ENCODE measurements at regions not wholly inside any gene's neighbourhood (a gene's known extent, or its start where the extent isn't known, plus 50 kb on each side); places are given as distances from the start of the nearest gene placed in this dataset.

GRCh38 chr16:85194307-85195270 is 82.3 kb upstream of the CIBAR2 start:
- TF ChIP-seq POLR2AphosphoS5 (IDR thresholded peaks at IDR 0.05; ENCODE audit: low read depth, low read length) (no peak), SIN3A (IDR thresholded peaks at IDR 0.05; ENCODE audit: borderline replicate concordance, insufficient read depth, low read length) (no peak), REST (IDR thresholded peaks at IDR 0.05; ENCODE audit: insufficient read depth in 1 of 2, low read depth in 2 of 2, low read length in 2 of 2) (no peak), TAF1 (IDR thresholded peaks at IDR 0.05; ENCODE audit: borderline replicate concordance, insufficient read depth, low read length) (no peak), FOXP2 (optimal IDR thresholded peaks at IDR 0.05; ENCODE audit: borderline replicate concordance, extremely low read depth, extremely low read length, insufficient read depth) (no peak)

GRCh38 chr16:85195271-85195647 is 83.0 kb upstream of the CIBAR2 start:
- TF ChIP-seq SIN3A (IDR thresholded peaks at IDR 0.05; ENCODE audit: borderline replicate concordance, insufficient read depth, low read length) (no peak), FOXP2 (optimal IDR thresholded peaks at IDR 0.05; ENCODE audit: borderline replicate concordance, extremely low read depth, extremely low read length, insufficient read depth) (no peak)

- no peak for TF ChIP-seq REST (IDR thresholded peaks at IDR 0.05; ENCODE audit: insufficient read depth in 1 of 2, low read depth in 2 of 2, low read length in 2 of 2)
- TF ChIP-seq TAF1 (IDR thresholded peaks at IDR 0.05; ENCODE audit: borderline replicate concordance, insufficient read depth, low read length): no peak
- no peak for TF ChIP-seq POLR2AphosphoS5 (IDR thresholded peaks at IDR 0.05; ENCODE audit: low read depth, low read length)
- no peak for TF ChIP-seq FOXP2 (optimal IDR thresholded peaks at IDR 0.05; ENCODE audit: borderline replicate concordance, extremely low read depth, extremely low read length, insufficient read depth)
- TF ChIP-seq SIN3A (IDR thresholded peaks at IDR 0.05; ENCODE audit: borderline replicate concordance, insufficient read depth, low read length): no peak
Measured at GRCh38 chr16:85195900-85196772, 83.9 kb upstream of the CIBAR2 start.

- no peak for TF ChIP-seq TAF1 (IDR thresholded peaks at IDR 0.05; ENCODE audit: borderline replicate concordance, insufficient read depth, low read length)
Measured at GRCh38 chr16:85196976-85197375, 84.7 kb upstream of the CIBAR2 start.

- TF ChIP-seq TAF1 (IDR thresholded peaks at IDR 0.05; ENCODE audit: borderline replicate concordance, insufficient read depth, low read length) (no peak), SIN3A (IDR thresholded peaks at IDR 0.05; ENCODE audit: borderline replicate concordance, insufficient read depth, low read length) (no peak), REST (IDR thresholded peaks at IDR 0.05; ENCODE audit: insufficient read depth in 1 of 2, low read depth in 2 of 2, low read length in 2 of 2) (no peak), POLR2AphosphoS5 (IDR thresholded peaks at IDR 0.05; ENCODE audit: low read depth, low read length) (no peak), FOXP2 (optimal IDR thresholded peaks at IDR 0.05; ENCODE audit: borderline replicate concordance, extremely low read depth, extremely low read length, insufficient read depth) (no peak)
Measured at GRCh38 chr16:85197611-85198566, 85.6 kb upstream of the CIBAR2 start.
